ENCODE measurements at regions not wholly inside any gene's neighbourhood (a gene's known extent, or its start where the extent isn't known, plus 50 kb on each side); places are given as distances from the start of the nearest gene placed in this dataset.

DNA sequence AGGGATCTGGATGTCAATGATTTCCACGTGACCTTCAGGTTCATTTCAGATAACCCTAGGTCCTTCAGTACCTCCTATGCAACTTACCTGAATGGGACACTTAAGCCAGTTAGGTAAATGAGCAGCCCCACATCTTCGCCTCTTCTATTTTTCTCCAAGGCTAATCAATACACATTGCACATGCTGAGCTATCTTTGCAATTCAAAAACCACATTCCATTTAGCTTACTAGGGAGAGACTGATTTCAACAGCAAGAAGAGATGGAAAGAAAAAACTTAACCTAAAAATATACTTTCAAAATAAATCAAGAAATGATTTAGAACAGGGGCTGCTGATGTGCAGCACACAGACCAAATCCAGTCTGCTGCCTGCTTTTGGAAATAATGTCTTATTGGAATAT lies 81.8 kb upstream of the CDCA7L start:
- TF ChIP-seq, protein P1, sequence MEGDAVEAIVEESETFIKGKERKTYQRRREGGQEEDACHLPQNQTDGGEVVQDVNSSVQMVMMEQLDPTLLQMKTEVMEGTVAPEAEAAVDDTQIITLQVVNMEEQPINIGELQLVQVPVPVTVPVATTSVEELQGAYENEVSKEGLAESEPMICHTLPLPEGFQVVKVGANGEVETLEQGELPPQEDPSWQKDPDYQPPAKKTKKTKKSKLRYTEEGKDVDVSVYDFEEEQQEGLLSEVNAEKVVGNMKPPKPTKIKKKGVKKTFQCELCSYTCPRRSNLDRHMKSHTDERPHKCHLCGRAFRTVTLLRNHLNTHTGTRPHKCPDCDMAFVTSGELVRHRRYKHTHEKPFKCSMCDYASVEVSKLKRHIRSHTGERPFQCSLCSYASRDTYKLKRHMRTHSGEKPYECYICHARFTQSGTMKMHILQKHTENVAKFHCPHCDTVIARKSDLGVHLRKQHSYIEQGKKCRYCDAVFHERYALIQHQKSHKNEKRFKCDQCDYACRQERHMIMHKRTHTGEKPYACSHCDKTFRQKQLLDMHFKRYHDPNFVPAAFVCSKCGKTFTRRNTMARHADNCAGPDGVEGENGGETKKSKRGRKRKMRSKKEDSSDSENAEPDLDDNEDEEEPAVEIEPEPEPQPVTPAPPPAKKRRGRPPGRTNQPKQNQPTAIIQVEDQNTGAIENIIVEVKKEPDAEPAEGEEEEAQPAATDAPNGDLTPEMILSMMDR (IDR thresholded peaks at IDR 0.05), result no peak
- TF ChIP-seq EP300 (IDR thresholded peaks at IDR 0.05; ENCODE audit: borderline replicate concordance in 1 of 2, low read depth in 1 of 2, low read length in 1 of 2) (no peak), NFIC (IDR thresholded peaks at IDR 0.05; ENCODE audit: borderline replicate concordance) (no peak), SIN3A (IDR thresholded peaks at IDR 0.05; ENCODE audit: borderline replicate concordance, low read depth, low read length) (no peak), RAD21 (IDR thresholded peaks at IDR 0.05; ENCODE audit: low read length) (no peak), TAF1 (IDR thresholded peaks at IDR 0.05; ENCODE audit: borderline replicate concordance, low read depth, low read length) (no peak), NRF1 (IDR thresholded peaks at IDR 0.05; ENCODE audit: low read depth, low read length) (no peak), SMC3 (IDR thresholded peaks at IDR 0.05; ENCODE audit: low read depth, low read length) (no peak), JUND (IDR thresholded peaks at IDR 0.05) (no peak)
- TF ChIP-seq, protein P2, sequence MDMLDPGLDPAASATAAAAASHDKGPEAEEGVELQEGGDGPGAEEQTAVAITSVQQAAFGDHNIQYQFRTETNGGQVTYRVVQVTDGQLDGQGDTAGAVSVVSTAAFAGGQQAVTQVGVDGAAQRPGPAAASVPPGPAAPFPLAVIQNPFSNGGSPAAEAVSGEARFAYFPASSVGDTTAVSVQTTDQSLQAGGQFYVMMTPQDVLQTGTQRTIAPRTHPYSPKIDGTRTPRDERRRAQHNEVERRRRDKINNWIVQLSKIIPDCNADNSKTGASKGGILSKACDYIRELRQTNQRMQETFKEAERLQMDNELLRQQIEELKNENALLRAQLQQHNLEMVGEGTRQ (IDR thresholded peaks at IDR 0.05; ENCODE audit: borderline replicate concordance, low read depth, low read length), result no peak
